WERI-Rb-1 (cell line): ENCODE measurements at regions not wholly inside any gene's neighbourhood (a gene's known extent, or its start where the extent isn't known, plus 50 kb on each side); places are given as distances from the start of the nearest gene placed in this dataset.

ENCODE experiments used
- DNase-seq: peaks from one replicate; pipeline ENCODE4 v3.0.0-alpha.2; 2020
- H3K27ac ChIP-seq: fragments of 250-450 bp; sonication (Bioruptor Pico); 2 replicates; pipeline ENCODE4 v1.5.1; 2020; ENCODE audit warnings: mild to moderate bottlenecking, moderate library complexity
- H3K27me3 ChIP-seq: fragments of 250-450 bp; sonication (Bioruptor Pico); 2 replicates; pipeline ENCODE4 v1.5.1; 2021; ENCODE audit warnings: mild to moderate bottlenecking, low read depth, moderate library complexity; ENCODE audit not compliant: insufficient read depth, severe bottlenecking
- H3K36me3 ChIP-seq: fragments of 250-450 bp; sonication (Bioruptor Pico); 2 replicates; pipeline ENCODE4 v1.5.1; 2020; ENCODE audit warnings: mild to moderate bottlenecking, moderate library complexity
- H3K4me3 ChIP-seq: 2 replicates; pipeline ENCODE4 v1.5.1; 2011; ENCODE audit warnings: low read depth, mild to moderate bottlenecking, control low read depth, low read length
- H3K9me3 ChIP-seq: fragments of 250-450 bp; sonication (Bioruptor Pico); 2 replicates; pipeline ENCODE4 v1.5.1; 2021; ENCODE audit warnings: mild to moderate bottlenecking, moderate library complexity; ENCODE audit not compliant: severe bottlenecking
- CTCF ChIP-seq: IDR thresholded peaks from 2 replicates; pipeline ENCODE4 v1.5.1; 2011; ENCODE audit warnings: low read depth, mild to moderate bottlenecking, control low read depth, inconsistent platforms, low read length

GRCh38 chr11:109564241-109564640 is 142.3 kb downstream of the C11orf87 start:
- no peak overlapping the region for H3K4me3 ChIP-seq
- H3K9me3 ChIP-seq: no peaks in the 10 kb centered on the region
- no peak for DNase-seq
- no peaks in the 10 kb centered on the region for H3K27me3 ChIP-seq
- H3K36me3 ChIP-seq: no peaks in the 10 kb centered on the region
- H3K27ac ChIP-seq: no peak overlapping the region
- no peak for TF ChIP-seq CTCF

- H3K27me3 ChIP-seq: no peaks in the 10 kb centered on the region
- H3K27ac ChIP-seq: no peak overlapping the region
- no peak for TF ChIP-seq CTCF
- DNase-seq: no peak
- H3K4me3 ChIP-seq: no peak overlapping the region
- H3K9me3 ChIP-seq: no peaks in the 10 kb centered on the region
- no peaks in the 10 kb centered on the region for H3K36me3 ChIP-seq
These were observed 160.5 kb downstream of the C11orf87 start for GRCh38 chr11:109582470-109582869.

- Histone ChIP-seq H3K36me3 (no peaks in the 10 kb centered on the region), H3K9me3 (no peaks in the 10 kb centered on the region), H3K27ac (no peak overlapping the region), H3K4me3 (no peak overlapping the region), H3K27me3 (no peaks in the 10 kb centered on the region)
- DNase-seq: no peak
- TF ChIP-seq CTCF: no peak
These were observed 162.3 kb downstream of the C11orf87 start for GRCh38 chr11:109584001-109584972.

GRCh38 chr11:109586789-109587188 is 164.8 kb downstream of the C11orf87 start:
- no peak for DNase-seq
- Histone ChIP-seq H3K27me3 (no peaks in the 10 kb centered on the region), H3K4me3 (no peak overlapping the region), H3K36me3 (no peaks in the 10 kb centered on the region), H3K9me3 (no peaks in the 10 kb centered on the region), H3K27ac (no peak overlapping the region)
- no peak for TF ChIP-seq CTCF

- no peaks in the 10 kb centered on the region for H3K9me3 ChIP-seq
- no peaks in the 10 kb centered on the region for H3K36me3 ChIP-seq
- H3K4me3 ChIP-seq: no peak overlapping the region
- TF ChIP-seq CTCF: no peak
- no peak overlapping the region for H3K27ac ChIP-seq
- H3K27me3 ChIP-seq: no peaks in the 10 kb centered on the region
- DNase-seq: no peak
These were observed 168.8 kb downstream of the C11orf87 start for GRCh38 chr11:109590782-109591181.
